GM21717 (cell line): ENCODE measurements at regions not wholly inside any gene's neighbourhood (a gene's known extent, or its start where the extent isn't known, plus 50 kb on each side); places are given as distances from the start of the nearest gene placed in this dataset.

ENCODE experiments used
- ATAC-seq: cut with Tn5 transposase; IDR thresholded peaks from one replicate; pipeline ENCODE4 v1.9.1; 2021; ENCODE audit warnings: mild to moderate bottlenecking, moderate library complexity; ENCODE audit not compliant: unreplicated experiment

- no peak for ATAC-seq
These were observed 112.9 kb upstream of the ELAVL2 start for GRCh38 chr9:23938908-23939307.

- no peak for ATAC-seq
These were observed 108.4 kb upstream of the ELAVL2 start for GRCh38 chr9:23934291-23934906.

- no peak for ATAC-seq
These were observed 107.3 kb upstream of the ELAVL2 start for GRCh38 chr9:23933348-23933747.

- peak; percentile 72 for ATAC-seq
These were observed 100.3 kb upstream of the ELAVL2 start for GRCh38 chr9:23926368-23926767.

- no peak for ATAC-seq
These were observed 88.5 kb upstream of the ELAVL2 start for GRCh38 chr9:23914431-23915003.

GRCh38 chr9:23907343-23907742 lies 81.3 kb upstream of the ELAVL2 start:
- ATAC-seq, result no peak

- ATAC-seq, result no peak
These were observed 61.7 kb upstream of the ELAVL2 start for GRCh38 chr9:23887781-23888180.
